Neural cell (in vitro differentiated cells): ENCODE measurements at regions not wholly inside any gene's neighbourhood (a gene's known extent, or its start where the extent isn't known, plus 50 kb on each side); places are given as distances from the start of the nearest gene placed in this dataset.

Source experiments
- H2AFZ ChIP-seq: fragments of 200-600, 300-800 bp; sonication (generic), shearing (Covaris generic); 2 replicates; pipeline ENCODE4 v1.6.0; 2014; ENCODE audit warnings: low read depth, mild to moderate bottlenecking, antibody characterized with exemption, low read length, moderate library complexity
- H3F3A ChIP-seq: fragments of 200-600 bp; shearing (Covaris generic); 2 replicates; pipeline ENCODE4 v1.6.1; 2016; ENCODE audit warnings: mild to moderate bottlenecking, moderate library complexity, mixed read lengths, antibody characterized with exemption, low read length; ENCODE audit not compliant: insufficient read depth, poor library complexity, severe bottlenecking
- H3K27ac ChIP-seq: fragments of 200-600, 300-800 bp; sonication (generic), shearing (Covaris generic); 2 replicates; pipeline ENCODE4 v1.5.1; 2014; ENCODE audit warnings: mild to moderate bottlenecking, low read length, moderate library complexity
- H3K27me3 ChIP-seq: fragments of 300-800, 200-600 bp; sonication (generic), shearing (Covaris generic); 2 replicates; pipeline ENCODE4 v1.6.0; 2014; ENCODE audit warnings: mild to moderate bottlenecking, low read depth, low read length, moderate library complexity; ENCODE audit not compliant: insufficient read depth
- H3K36me3 ChIP-seq: fragments of 300-800, 200-600 bp; sonication (generic), shearing (Covaris generic); 2 replicates; pipeline ENCODE4 v1.5.1; 2014; ENCODE audit warnings: mild to moderate bottlenecking, antibody characterized with exemption, low read length, moderate library complexity; ENCODE audit not compliant: insufficient read depth
- H3K4me2 ChIP-seq: fragments of 300-800, 200-600 bp; sonication (generic), shearing (Covaris generic); 2 replicates; pipeline ENCODE4 v1.6.0; 2014; ENCODE audit warnings: mild to moderate bottlenecking, low read length
- H3K4me3 ChIP-seq: fragments of 300-800, 200-600 bp; sonication (generic), shearing (Covaris generic); 2 replicates; pipeline ENCODE4 v1.5.1; 2014; ENCODE audit warnings: mild to moderate bottlenecking, low read length, moderate library complexity
- H3K79me2 ChIP-seq: fragments of 200-600 bp; shearing (Covaris generic); replicated peaks from 2 replicates; pipeline ENCODE4 v1.6.0; 2014; ENCODE audit warnings: mild to moderate bottlenecking, low read length, moderate library complexity; ENCODE audit not compliant: insufficient read depth
- H3K9ac ChIP-seq: fragments of 300-800, 200-600 bp; sonication (generic), shearing (Covaris generic); 2 replicates; pipeline ENCODE4 v1.6.1; 2016; ENCODE audit warnings: mild to moderate bottlenecking, low read length, mixed read lengths
- H3K9me2 ChIP-seq: fragments of 200-600 bp; shearing (Covaris generic); 2 replicates; pipeline ENCODE4 v1.6.1; 2016; ENCODE audit warnings: mild to moderate bottlenecking, low read length, mixed read lengths; ENCODE audit not compliant: insufficient read depth
- H3K9me3 ChIP-seq: fragments of 200-600, 300-800 bp; sonication (generic), shearing (Covaris generic); 2 replicates; pipeline ENCODE4 v1.6.1; 2016; ENCODE audit warnings: mild to moderate bottlenecking, mixed run types, low read length, moderate library complexity, mixed read lengths
- H4K20me1 ChIP-seq: fragments of 200-600 bp; shearing (Covaris generic); 2 replicates; pipeline ENCODE4 v1.6.1; 2016; ENCODE audit warnings: mild to moderate bottlenecking, mixed run types; ENCODE audit not compliant: insufficient read depth
- CTCF ChIP-seq: fragments of 450-650 bp; IDR thresholded peaks from 2 replicates; pipeline ENCODE4 v1.5.1; 2014; ENCODE audit warnings: antibody characterized with exemption, mild to moderate bottlenecking, moderate library complexity; ENCODE audit not compliant: poor library complexity, severe bottlenecking
- EP300 ChIP-seq: fragments of 450-650 bp; conservative IDR thresholded peaks from 2 replicates; pipeline ENCODE4 v1.6.1; 2014; ENCODE audit warnings: antibody characterized with exemption, mild to moderate bottlenecking, moderate library complexity; ENCODE audit not compliant: poor library complexity, severe bottlenecking
- EZH2 ChIP-seq: fragments of 200-600, 300-800 bp; shearing (Covaris generic), sonication (generic); IDR thresholded peaks from 2 replicates; pipeline ENCODE4 v1.6.1; 2014; ENCODE audit warnings: antibody characterized with exemption, low read length, borderline replicate concordance, mild to moderate bottlenecking; ENCODE audit not compliant: insufficient read depth, poor library complexity, severe bottlenecking
- MXI1 ChIP-seq: fragments of 450-650 bp; conservative IDR thresholded peaks from 2 replicates; pipeline ENCODE4 v1.6.1; 2014; ENCODE audit warnings: antibody characterized with exemption, mild to moderate bottlenecking; ENCODE audit not compliant: poor library complexity, severe bottlenecking
- POLR2AphosphoS5 ChIP-seq: IDR thresholded peaks from 2 replicates; pipeline ENCODE4 v1.6.1; 2012
- RAD21 ChIP-seq: fragments of 450-650 bp; conservative IDR thresholded peaks from 2 replicates; pipeline ENCODE4 v1.6.1; 2014; ENCODE audit warnings: antibody characterized with exemption, mild to moderate bottlenecking, moderate library complexity
- REST ChIP-seq: IDR thresholded peaks from 2 replicates; pipeline ENCODE4 v1.6.1; 2012; ENCODE audit warnings: borderline replicate concordance
- SMC3 ChIP-seq: fragments of 450-650 bp; conservative IDR thresholded peaks from 2 replicates; pipeline ENCODE4 v1.6.1; 2014; ENCODE audit warnings: antibody characterized with exemption, mild to moderate bottlenecking, moderate library complexity; ENCODE audit not compliant: poor library complexity
- TAF1 ChIP-seq: IDR thresholded peaks from 2 replicates; pipeline ENCODE4 v1.6.1; 2012; ENCODE audit warnings: low read depth

GRCh38 chr5:130555429-130555828 lies 609.6 kb downstream of the HINT1 start:
- Histone ChIP-seq H3K36me3 (no peaks in the 10 kb centered on the region), H3K4me3 (no peak overlapping the region), H4K20me1 (no peaks in the 10 kb centered on the region), H3F3A (no peaks in the 10 kb centered on the region), H3K9me2 (no peaks in the 10 kb centered on the region), H3K27ac (no peak overlapping the region), H3K4me2 (no peak overlapping the region), H3K27me3 (no peaks in the 10 kb centered on the region), H3K9ac (no peak overlapping the region), H2AFZ (no peak overlapping the region), H3K79me2 (no peaks in the 10 kb centered on the region), H3K9me3 (no peaks in the 10 kb centered on the region)
- TF ChIP-seq SMC3 (no peak), RAD21 (no peak), EZH2 (no peak), TAF1 (no peak), EP300 (no peak), MXI1 (no peak), REST (no peak), CTCF (no peak)

GRCh38 chr5:130550562-130550928 lies 614.5 kb downstream of the HINT1 start:
- no peak overlapping the region for H3K4me3 ChIP-seq
- no peaks in the 10 kb centered on the region for H3F3A ChIP-seq
- H3K9me3 ChIP-seq: no peaks in the 10 kb centered on the region
- H4K20me1 ChIP-seq: no peaks in the 10 kb centered on the region
- H3K9me2 ChIP-seq: no peaks in the 10 kb centered on the region
- no peaks in the 10 kb centered on the region for H3K36me3 ChIP-seq
- TF ChIP-seq CTCF (no peak), SMC3 (no peak), EZH2 (no peak), POLR2AphosphoS5 (no peak), RAD21 (no peak), REST (no peak), TAF1 (no peak), EP300 (no peak), MXI1 (no peak)
- H2AFZ ChIP-seq: no peak overlapping the region
- no peak overlapping the region for H3K27ac ChIP-seq
- H3K9ac ChIP-seq: no peak overlapping the region
- no peak overlapping the region for H3K4me2 ChIP-seq
- H3K27me3 ChIP-seq: no peaks in the 10 kb centered on the region
- H3K79me2 ChIP-seq: no peaks in the 10 kb centered on the region
